Neural crest cell (in vitro differentiated cells): ENCODE measurements at regions not wholly inside any gene's neighbourhood (a gene's known extent, or its start where the extent isn't known, plus 50 kb on each side); places are given as distances from the start of the nearest gene placed in this dataset.
A peak's percentile ranks its signal among the peaks of the same experiment; 100 is the strongest.

Source experiments
- DNase-seq: peaks from one replicate; pipeline ENCODE4 v3.0.0; 2021; ENCODE audit warnings: low read depth, mixed read lengths, low spot score
- H3K27ac Mint-ChIP-seq: one replicate; pipeline ENCODE4 v1.8.0; 2021; ENCODE audit warnings: mild to moderate bottlenecking, mixed read lengths; ENCODE audit not compliant: unreplicated experiment
- H3K27me3 Mint-ChIP-seq: 2 replicates; pipeline ENCODE4 v1.8.0; 2021; ENCODE audit warnings: low read depth, mild to moderate bottlenecking, mixed read lengths
- H3K36me3 Mint-ChIP-seq: 2 replicates; pipeline ENCODE4 v1.8.0; 2021; ENCODE audit warnings: low read depth, mild to moderate bottlenecking, mixed read lengths
- H3K4me1 Mint-ChIP-seq: 2 replicates; pipeline ENCODE4 v1.8.0; 2021; ENCODE audit warnings: mixed read lengths
- H3K4me3 Mint-ChIP-seq: one replicate; pipeline ENCODE4 v1.8.0; 2021; ENCODE audit warnings: mild to moderate bottlenecking, mixed read lengths
- H3K9me3 Mint-ChIP-seq: 2 replicates; pipeline ENCODE4 v1.8.0; 2021; ENCODE audit warnings: mixed read lengths
- TF ChIP-seq, protein P1 (sequence below): fragments of 200-600 bp; sonication (generic); conservative IDR thresholded peaks from 2 replicates; pipeline ENCODE4 v1.5.0; 2021; ENCODE audit warnings: antibody characterized with exemption, mild to moderate bottlenecking

DNA sequence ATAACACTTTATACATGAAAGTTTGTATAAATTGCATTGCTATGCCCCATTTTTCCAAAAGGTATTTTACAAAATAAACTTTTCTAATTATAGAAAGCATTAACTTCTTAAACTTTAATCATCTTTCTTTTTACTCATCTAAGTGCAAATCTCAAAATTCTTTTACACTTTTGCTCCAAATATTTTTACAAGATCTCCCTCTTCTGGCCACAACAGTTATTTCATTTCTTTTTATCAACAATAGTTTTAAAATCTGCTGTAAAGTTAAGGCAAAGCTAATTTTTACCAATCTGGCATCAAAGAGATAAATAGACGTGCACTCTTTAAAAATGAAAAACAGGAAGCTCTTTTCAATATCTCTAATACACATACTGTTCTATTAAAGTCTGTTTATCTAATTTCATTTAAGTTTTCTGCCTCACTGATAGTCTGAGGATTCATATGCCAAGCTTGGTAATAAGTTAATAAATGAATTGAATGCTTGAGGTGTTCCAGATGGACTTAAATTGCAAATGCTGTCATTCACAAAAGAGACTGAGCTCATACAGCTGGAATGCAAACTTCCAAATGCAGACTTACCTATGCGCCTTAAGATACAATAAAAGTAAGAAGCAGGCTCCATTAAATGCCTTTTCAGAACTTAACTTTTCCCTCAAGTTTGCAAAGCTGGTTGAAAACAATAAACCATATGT, 583.0 kb upstream of the ATXN8OS start:
- TF ChIP-seq, protein P1, sequence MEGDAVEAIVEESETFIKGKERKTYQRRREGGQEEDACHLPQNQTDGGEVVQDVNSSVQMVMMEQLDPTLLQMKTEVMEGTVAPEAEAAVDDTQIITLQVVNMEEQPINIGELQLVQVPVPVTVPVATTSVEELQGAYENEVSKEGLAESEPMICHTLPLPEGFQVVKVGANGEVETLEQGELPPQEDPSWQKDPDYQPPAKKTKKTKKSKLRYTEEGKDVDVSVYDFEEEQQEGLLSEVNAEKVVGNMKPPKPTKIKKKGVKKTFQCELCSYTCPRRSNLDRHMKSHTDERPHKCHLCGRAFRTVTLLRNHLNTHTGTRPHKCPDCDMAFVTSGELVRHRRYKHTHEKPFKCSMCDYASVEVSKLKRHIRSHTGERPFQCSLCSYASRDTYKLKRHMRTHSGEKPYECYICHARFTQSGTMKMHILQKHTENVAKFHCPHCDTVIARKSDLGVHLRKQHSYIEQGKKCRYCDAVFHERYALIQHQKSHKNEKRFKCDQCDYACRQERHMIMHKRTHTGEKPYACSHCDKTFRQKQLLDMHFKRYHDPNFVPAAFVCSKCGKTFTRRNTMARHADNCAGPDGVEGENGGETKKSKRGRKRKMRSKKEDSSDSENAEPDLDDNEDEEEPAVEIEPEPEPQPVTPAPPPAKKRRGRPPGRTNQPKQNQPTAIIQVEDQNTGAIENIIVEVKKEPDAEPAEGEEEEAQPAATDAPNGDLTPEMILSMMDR, result peak; percentile 70
- DNase-seq, result no peak
- Mint-ChIP-seq H3K4me1 (no peaks in the 10 kb centered on the region), H3K4me3 (no peak overlapping the region), H3K27ac (no peak overlapping the region), H3K27me3 (no peaks in the 10 kb centered on the region), H3K9me3 (no peaks in the 10 kb centered on the region), H3K36me3 (no peaks in the 10 kb centered on the region)

DNA sequence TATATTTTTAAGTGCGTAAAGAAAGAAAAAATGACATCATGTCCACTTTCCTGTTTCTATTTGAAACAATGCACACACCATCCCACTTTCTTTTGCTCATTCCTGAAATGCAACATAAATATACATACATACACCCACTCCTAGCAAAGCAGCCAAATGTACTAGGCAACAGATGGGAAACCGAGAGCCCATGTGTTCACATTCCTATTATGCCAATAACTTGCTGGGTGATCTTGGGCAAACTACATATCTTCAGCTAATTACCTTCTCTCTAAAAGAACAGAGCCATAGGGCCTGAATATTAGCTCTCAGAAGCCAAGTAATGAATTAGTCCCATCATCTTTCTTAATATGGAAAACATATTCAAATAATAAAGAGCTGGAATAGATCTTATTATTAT, 610.6 kb upstream of the ATXN8OS start:
- H3K4me1 Mint-ChIP-seq, result no peaks in the 10 kb centered on the region
- H3K36me3 Mint-ChIP-seq, result no peaks in the 10 kb centered on the region
- DNase-seq, result no peak
- H3K4me3 Mint-ChIP-seq, result no peak overlapping the region
- H3K9me3 Mint-ChIP-seq, result peaks cover 11% of the 10 kb centered on the region
- no peaks in the 10 kb centered on the region for H3K27me3 Mint-ChIP-seq
- TF ChIP-seq, protein P1, result no peak
- H3K27ac Mint-ChIP-seq, result no peak overlapping the region

DNA sequence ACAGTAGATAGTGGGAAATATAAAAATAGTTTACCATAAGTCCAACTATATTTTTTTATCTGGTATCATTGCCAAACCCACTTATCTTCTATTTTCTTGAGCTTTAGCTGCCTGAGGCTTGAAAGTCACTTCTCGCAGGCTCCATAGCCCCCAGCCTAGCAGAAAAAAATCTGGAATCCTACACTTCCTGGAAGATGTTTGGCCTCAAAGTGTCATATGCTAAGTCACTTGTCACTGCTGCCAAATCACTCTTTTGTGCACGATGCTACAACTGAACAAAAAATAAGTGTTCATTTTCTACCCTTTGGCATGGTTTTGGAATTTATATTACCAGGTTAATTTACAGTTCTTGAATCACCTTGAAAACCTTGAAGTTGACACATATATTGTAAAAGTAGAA, 612.5 kb upstream of the ATXN8OS start:
- Mint-ChIP-seq H3K27me3 (no peaks in the 10 kb centered on the region), H3K4me3 (no peak overlapping the region), H3K36me3 (peaks cover 4% of the 10 kb centered on the region), H3K4me1 (no peaks in the 10 kb centered on the region), H3K9me3 (peaks cover 7% of the 10 kb centered on the region), H3K27ac (no peak overlapping the region)
- TF ChIP-seq, protein P1, result no peak
- no peak for DNase-seq

DNA sequence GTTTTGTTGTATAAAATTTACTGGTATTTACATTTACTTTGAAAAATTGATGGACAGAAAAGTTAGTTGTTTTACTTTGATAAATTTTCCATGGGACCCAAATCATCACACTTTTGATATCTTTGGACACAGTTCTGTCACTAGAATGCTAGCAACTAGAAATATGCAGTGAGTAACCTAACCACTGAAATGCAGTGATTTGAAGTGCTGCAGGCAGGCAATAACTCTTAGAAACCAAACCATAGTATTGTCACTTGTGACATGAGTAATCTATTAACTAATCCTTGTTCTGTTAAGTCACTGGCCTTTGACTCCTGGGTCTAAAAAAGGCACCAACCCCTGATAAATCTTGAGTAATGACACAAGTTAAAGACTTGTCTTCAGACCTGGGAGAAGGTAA, 620.0 kb upstream of the ATXN8OS start:
- H3K4me3 Mint-ChIP-seq, result no peak overlapping the region
- H3K9me3 Mint-ChIP-seq, result peaks cover 11% of the 10 kb centered on the region
- no peak for DNase-seq
- peaks cover 4% of the 10 kb centered on the region for H3K36me3 Mint-ChIP-seq
- H3K27ac Mint-ChIP-seq, result no peak overlapping the region
- TF ChIP-seq, protein P1, result no peak
- no peaks in the 10 kb centered on the region for H3K4me1 Mint-ChIP-seq
- H3K27me3 Mint-ChIP-seq, result no peaks in the 10 kb centered on the region

DNA sequence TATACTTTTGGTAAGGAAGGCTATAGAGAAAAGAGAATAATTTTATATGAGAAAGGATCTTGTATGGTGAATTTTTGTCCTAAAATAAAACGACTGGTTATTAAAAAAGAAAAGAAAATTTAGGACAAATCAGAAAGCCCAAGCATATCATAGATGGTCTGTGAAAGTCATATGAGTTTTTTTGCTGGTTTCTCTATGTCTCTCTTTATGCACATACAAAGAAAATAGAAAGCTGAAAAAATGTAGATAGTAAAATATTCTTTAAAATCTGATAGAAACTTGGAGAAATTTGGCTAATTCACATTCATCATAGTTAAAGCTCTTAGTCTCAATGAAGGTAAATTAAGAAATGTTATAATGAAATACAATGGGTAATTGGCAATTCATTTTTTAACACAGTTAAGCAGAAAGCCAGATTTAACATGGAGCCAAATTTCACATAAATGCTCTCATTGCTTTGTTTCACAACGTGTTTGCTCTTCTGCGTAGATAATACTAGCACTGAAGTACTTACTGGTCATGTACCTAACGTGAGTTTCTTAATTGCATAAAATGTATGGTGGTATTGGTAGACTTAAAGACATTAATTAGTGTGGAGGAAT, 621.5 kb upstream of the ATXN8OS start:
- Mint-ChIP-seq H3K27me3 (no peaks in the 10 kb centered on the region), H3K36me3 (peaks cover 6% of the 10 kb centered on the region), H3K27ac (no peak overlapping the region), H3K9me3 (peaks cover 11% of the 10 kb centered on the region), H3K4me3 (no peak overlapping the region), H3K4me1 (no peaks in the 10 kb centered on the region)
- no peak for DNase-seq
- TF ChIP-seq, protein P1, result no peak
